PFSK-1 (cell line): ENCODE measurements at regions not wholly inside any gene's neighbourhood (a gene's known extent, or its start where the extent isn't known, plus 50 kb on each side); places are given as distances from the start of the nearest gene placed in this dataset.

Experiments
- FOXP2 ChIP-seq: optimal IDR thresholded peaks from 2 replicates; pipeline ENCODE3; 2011; ENCODE audit warnings: borderline replicate concordance, control low read depth, inconsistent platforms; ENCODE audit not compliant: insufficient read depth; ENCODE audit errors: extremely low read length, extremely low read depth
- POLR2AphosphoS5 ChIP-seq: IDR thresholded peaks from 2 replicates; pipeline ENCODE4 v1.6.1; 2012; ENCODE audit warnings: low read depth, mild to moderate bottlenecking, control low read depth, low read length, moderate library complexity
- REST ChIP-seq, 2 experiments: IDR thresholded peaks; 2 replicates each; pipeline versions ENCODE4 v1.6.1 to v1.8.0; 2011 to 2012; ENCODE audit warnings: low read depth in 2 of 2, low read length in 2 of 2, control low read depth in 1 of 2, inconsistent platforms in 1 of 2, mild to moderate bottlenecking in 1 of 2, moderate library complexity in 1 of 2; ENCODE audit not compliant: insufficient read depth in 1 of 2
- SIN3A ChIP-seq: IDR thresholded peaks from 2 replicates; pipeline ENCODE4 v1.6.1; 2012; ENCODE audit warnings: mild to moderate bottlenecking, low read length, moderate library complexity, borderline replicate concordance; ENCODE audit not compliant: insufficient read depth
- TAF1 ChIP-seq: IDR thresholded peaks from 2 replicates; pipeline ENCODE4 v1.6.1; 2012; ENCODE audit warnings: low read length, control low read depth, borderline replicate concordance; ENCODE audit not compliant: insufficient read depth

- TF ChIP-seq POLR2AphosphoS5, result no peak
- TF ChIP-seq TAF1, result no peak
- no peak for TF ChIP-seq REST (IDR thresholded peaks at IDR 0.05; ENCODE audit: insufficient read depth in 1 of 2, low read depth in 2 of 2, low read length in 2 of 2)
- no peak for TF ChIP-seq SIN3A
- no peak for TF ChIP-seq FOXP2
These were observed 408.5 kb upstream of the POT1 start for GRCh38 chr7:125338110-125338509.

DNA sequence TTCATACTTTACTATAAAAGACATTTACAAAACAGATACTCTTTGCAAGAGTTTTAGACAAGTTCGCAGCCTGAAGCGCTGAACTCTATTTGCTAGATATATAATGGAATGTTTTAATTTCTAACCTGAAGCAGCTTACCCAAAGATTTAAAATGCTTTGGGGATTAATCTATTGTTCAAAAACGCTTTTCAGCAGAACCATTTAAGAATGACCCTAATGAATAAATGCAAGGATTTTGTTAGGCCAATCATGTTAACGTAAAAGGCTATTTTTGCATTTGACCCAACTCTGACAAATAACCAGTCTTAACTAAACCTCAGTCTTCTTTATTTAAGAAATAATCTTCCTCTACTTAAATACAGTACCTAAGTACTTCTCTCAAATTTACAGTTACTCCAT lies 406.7 kb upstream of the POT1 start:
- TF ChIP-seq FOXP2, result no peak

- TF ChIP-seq POLR2AphosphoS5, result no peak
- no peak for TF ChIP-seq TAF1
- no peak for TF ChIP-seq SIN3A
- TF ChIP-seq FOXP2, result no peak
- no peak for TF ChIP-seq REST (IDR thresholded peaks at IDR 0.05; ENCODE audit: insufficient read depth in 1 of 2, low read depth in 2 of 2, low read length in 2 of 2)
These were observed 397.1 kb upstream of the POT1 start for GRCh38 chr7:125326666-125327255.

DNA sequence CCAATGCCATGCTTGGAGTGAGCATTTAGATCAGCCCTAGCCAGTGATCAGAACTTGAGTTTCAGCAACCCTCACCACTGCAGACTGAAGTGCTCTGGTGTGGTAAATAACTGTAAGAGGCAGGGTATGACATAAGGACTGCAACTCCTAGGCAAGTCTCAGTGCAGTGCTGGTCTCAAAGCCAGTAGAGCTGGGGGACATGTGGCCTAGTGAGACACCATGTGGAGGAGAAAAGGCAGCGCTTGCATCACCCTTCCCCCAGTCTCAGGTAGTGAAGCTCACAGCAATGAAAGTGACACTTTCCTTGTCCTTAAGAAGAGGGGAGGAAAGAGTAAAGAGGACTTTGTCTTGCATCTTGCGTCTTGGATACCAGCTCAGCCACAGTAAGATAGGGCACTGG lies 386.8 kb upstream of the POT1 start:
- TF ChIP-seq REST (IDR thresholded peaks at IDR 0.05; ENCODE audit: insufficient read depth in 1 of 2, low read depth in 2 of 2, low read length in 2 of 2) (no peak), POLR2AphosphoS5 (no peak), FOXP2 (no peak), SIN3A (no peak), TAF1 (no peak)

DNA sequence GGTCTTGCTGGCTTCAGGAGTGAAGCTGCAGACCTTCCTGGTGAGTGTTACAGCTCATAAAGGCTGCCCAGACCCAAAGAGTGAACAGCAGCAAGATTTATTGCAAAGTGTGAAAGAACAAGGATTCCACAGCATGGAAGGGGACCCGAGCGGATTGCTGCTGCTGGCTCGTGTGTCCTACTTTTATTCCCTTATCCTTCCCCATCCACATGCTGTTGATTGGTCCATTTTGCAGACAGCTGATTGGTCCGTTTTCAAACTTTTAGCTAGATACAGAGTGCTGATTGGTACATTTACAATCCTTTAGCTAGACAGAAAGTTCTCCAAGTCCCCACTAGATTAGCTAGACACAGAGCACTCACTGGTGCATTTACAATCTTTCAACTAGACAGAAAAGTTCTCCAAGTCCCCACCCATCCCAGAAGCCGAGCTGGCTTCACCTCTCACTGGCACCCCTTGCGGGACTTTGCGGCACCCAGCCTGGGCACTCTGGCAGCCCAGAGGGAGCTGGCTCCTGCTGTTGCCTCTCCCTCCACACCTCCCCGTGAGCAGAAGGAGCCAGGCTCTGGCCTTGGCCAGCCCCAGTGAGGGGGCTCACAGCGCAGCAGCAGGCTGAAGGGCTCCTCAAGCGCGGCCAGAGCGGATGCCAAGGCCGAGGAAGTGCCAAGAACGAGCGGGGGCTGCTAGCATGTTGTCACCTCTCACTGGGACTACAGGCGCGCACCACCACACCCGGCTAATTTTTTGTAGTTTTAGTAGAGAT lies 369.6 kb upstream of the POT1 start:
- TF ChIP-seq REST (IDR thresholded peaks at IDR 0.05; ENCODE audit: insufficient read depth in 1 of 2, low read depth in 2 of 2, low read length in 2 of 2), result no peak
- no peak for TF ChIP-seq TAF1
- no peak for TF ChIP-seq SIN3A
- TF ChIP-seq POLR2AphosphoS5, result no peak
- no peak for TF ChIP-seq FOXP2
